BLaER1 (cell line): ENCODE measurements at regions not wholly inside any gene's neighbourhood (a gene's known extent, or its start where the extent isn't known, plus 50 kb on each side); places are given as distances from the start of the nearest gene placed in this dataset.
"Not testable (repeated sequence)": the region's sequence is repeated elsewhere in the genome, so short reads cannot be mapped to it uniquely, and the experiment has no call there.

Experiments
- H3K27ac ChIP-seq: shearing (Covaris generic); formaldehyde crosslinking; 2 replicates; pipeline ENCODE4 v1.8.1; 2022
- H3K27me3 ChIP-seq: shearing (Covaris generic); formaldehyde crosslinking; 2 replicates; pipeline ENCODE4 v1.8.1; 2022
- H3K36me3 ChIP-seq: shearing (Covaris generic); formaldehyde crosslinking; 2 replicates; pipeline ENCODE4 v1.8.1; 2022
- H3K4me1 ChIP-seq: shearing (Covaris generic); formaldehyde crosslinking; 2 replicates; pipeline ENCODE4 v1.8.1; 2022
- H3K4me2 ChIP-seq: shearing (Covaris generic); formaldehyde crosslinking; 2 replicates; pipeline ENCODE4 v1.8.1; 2022
- H3K4me3 ChIP-seq: shearing (Covaris generic); formaldehyde crosslinking; 2 replicates; pipeline ENCODE4 v1.8.1; 2022
- H3K9ac ChIP-seq: shearing (Covaris generic); formaldehyde crosslinking; 2 replicates; pipeline ENCODE4 v1.8.1; 2022
- H3K9me3 ChIP-seq: shearing (Covaris generic); formaldehyde crosslinking; 2 replicates; pipeline ENCODE4 v1.8.1; 2022
- H4K20me1 ChIP-seq: shearing (Covaris generic); formaldehyde crosslinking; 2 replicates; pipeline ENCODE4 v1.8.1; 2022
- Cebpa-rat ChIP-seq: shearing (Covaris generic); IDR thresholded peaks from 2 replicates; pipeline ENCODE4 v1.8.1; 2022

GRCh38 chr4:97038146-97038516 is 1105.1 kb downstream of the STPG2 start:
- Histone ChIP-seq H3K4me3 (no peak overlapping the region), H4K20me1 (no peaks in the 10 kb centered on the region), H3K27ac (no peak overlapping the region), H3K9me3 (0 out of 2 replicates have a peak, but pooled peaks cover 3% of the 10 kb centered on the region), H3K9ac (no peak overlapping the region), H3K36me3 (no peaks in the 10 kb centered on the region), H3K4me1 (no peaks in the 10 kb centered on the region), H3K27me3 (no peaks in the 10 kb centered on the region), H3K4me2 (no peak overlapping the region)
- no peak for TF ChIP-seq Cebpa-rat

GRCh38 chr4:97072666-97073065 is 1070.6 kb downstream of the STPG2 start:
- no peaks in the 10 kb centered on the region for H3K9me3 ChIP-seq
- 0 out of 2 replicates have a peak, but pooled peaks cover 8% of the 10 kb centered on the region for H3K4me1 ChIP-seq
- H3K9ac ChIP-seq, result no peak overlapping the region
- no peak overlapping the region for H3K27ac ChIP-seq
- TF ChIP-seq Cebpa-rat, result no peak
- no peaks in the 10 kb centered on the region for H4K20me1 ChIP-seq
- H3K4me3 ChIP-seq, result no peak overlapping the region
- no peaks in the 10 kb centered on the region for H3K36me3 ChIP-seq
- H3K4me2 ChIP-seq, result no peak overlapping the region
- H3K27me3 ChIP-seq, result no peaks in the 10 kb centered on the region

GRCh38 chr4:97073194-97073593 is 1070.1 kb downstream of the STPG2 start:
- H3K27ac ChIP-seq, result no peak overlapping the region
- no peak overlapping the region for H3K9ac ChIP-seq
- no peaks in the 10 kb centered on the region for H4K20me1 ChIP-seq
- no peak overlapping the region for H3K4me2 ChIP-seq
- H3K9me3 ChIP-seq, result no peaks in the 10 kb centered on the region
- no peaks in the 10 kb centered on the region for H3K27me3 ChIP-seq
- H3K36me3 ChIP-seq, result no peaks in the 10 kb centered on the region
- H3K4me3 ChIP-seq, result no peak overlapping the region
- TF ChIP-seq Cebpa-rat, result no peak
- H3K4me1 ChIP-seq, result 0 out of 2 replicates have a peak, but pooled peaks cover 8% of the 10 kb centered on the region

GRCh38 chr4:97074531-97074930 is 1068.7 kb downstream of the STPG2 start:
- H3K9ac ChIP-seq, result no peak overlapping the region
- no peaks in the 10 kb centered on the region for H3K9me3 ChIP-seq
- no peak for TF ChIP-seq Cebpa-rat
- no peak overlapping the region for H3K27ac ChIP-seq
- H3K27me3 ChIP-seq, result no peaks in the 10 kb centered on the region
- no peak overlapping the region for H3K4me3 ChIP-seq
- H4K20me1 ChIP-seq, result no peaks in the 10 kb centered on the region
- H3K36me3 ChIP-seq, result no peaks in the 10 kb centered on the region
- H3K4me1 ChIP-seq, result 0 out of 2 replicates have a peak, but pooled peaks cover 8% of the 10 kb centered on the region
- no peak overlapping the region for H3K4me2 ChIP-seq

- no peaks in the 10 kb centered on the region for H3K9me3 ChIP-seq
- no peaks in the 10 kb centered on the region for H4K20me1 ChIP-seq
- no peaks in the 10 kb centered on the region for H3K4me1 ChIP-seq
- H3K4me2 ChIP-seq, result no peak overlapping the region
- TF ChIP-seq Cebpa-rat, result no peak
- H3K27me3 ChIP-seq, result no peaks in the 10 kb centered on the region
- no peak overlapping the region for H3K4me3 ChIP-seq
- H3K9ac ChIP-seq, result no peak overlapping the region
- no peak overlapping the region for H3K27ac ChIP-seq
- H3K36me3 ChIP-seq, result no peaks in the 10 kb centered on the region
These were observed 1061.3 kb downstream of the STPG2 start for GRCh38 chr4:97081951-97082350.

- H3K4me2 ChIP-seq, H3K27ac ChIP-seq, H3K4me3 ChIP-seq: not testable (repeated sequence)
These were observed 1046.2 kb downstream of the STPG2 start for GRCh38 chr4:97097036-97097435.

GRCh38 chr4:97101171-97101570 is 1042.1 kb downstream of the STPG2 start:
- H3K9ac ChIP-seq, H3K27me3 ChIP-seq, H3K4me1 ChIP-seq, H3K4me3 ChIP-seq, H3K27ac ChIP-seq, H4K20me1 ChIP-seq, H3K9me3 ChIP-seq, H3K36me3 ChIP-seq, H3K4me2 ChIP-seq: not testable (repeated sequence)

More at GRCh38 chr4:97097036-97097435, 1046.2 kb downstream of the STPG2 start:
- not testable (repeated sequence) for H3K9ac ChIP-seq, H3K27me3 ChIP-seq, H4K20me1 ChIP-seq, H3K36me3 ChIP-seq, H3K4me1 ChIP-seq, H3K9me3 ChIP-seq

- Histone ChIP-seq H4K20me1 (no peaks in the 10 kb centered on the region), H3K4me1 (no peaks in the 10 kb centered on the region), H3K4me2 (no peak overlapping the region), H3K27ac (no peak overlapping the region), H3K9ac (no peak overlapping the region), H3K27me3 (no peaks in the 10 kb centered on the region), H3K4me3 (no peak overlapping the region), H3K36me3 (no peaks in the 10 kb centered on the region), H3K9me3 (no peaks in the 10 kb centered on the region)
- TF ChIP-seq Cebpa-rat, result no peak
These were observed 1040.0 kb downstream of the STPG2 start for GRCh38 chr4:97103252-97103651.

GRCh38 chr4:97104006-97104405 is 1039.3 kb downstream of the STPG2 start:
- Histone ChIP-seq H3K27me3 (no peaks in the 10 kb centered on the region), H3K4me2 (no peak overlapping the region)
- TF ChIP-seq Cebpa-rat, result no peak

GRCh38 chr4:97104666-97105065 is 1038.6 kb downstream of the STPG2 start:
- H3K36me3 ChIP-seq, result no peaks in the 10 kb centered on the region
- H3K27me3 ChIP-seq, result no peaks in the 10 kb centered on the region
- no peak for TF ChIP-seq Cebpa-rat
- no peaks in the 10 kb centered on the region for H3K9me3 ChIP-seq
- H3K27ac ChIP-seq, result no peak overlapping the region
- H3K4me3 ChIP-seq, result no peak overlapping the region
- H3K4me1 ChIP-seq, result no peaks in the 10 kb centered on the region
- no peak overlapping the region for H3K9ac ChIP-seq
- H3K4me2 ChIP-seq, result no peak overlapping the region
- no peaks in the 10 kb centered on the region for H4K20me1 ChIP-seq

More at GRCh38 chr4:97104006-97104405, 1039.3 kb downstream of the STPG2 start:
- H3K27ac ChIP-seq, result no peak overlapping the region
- H3K9me3 ChIP-seq, result no peaks in the 10 kb centered on the region
- no peaks in the 10 kb centered on the region for H3K36me3 ChIP-seq
- H3K4me1 ChIP-seq, result no peaks in the 10 kb centered on the region
- H3K9ac ChIP-seq, result no peak overlapping the region
- H4K20me1 ChIP-seq, result no peaks in the 10 kb centered on the region
- no peak overlapping the region for H3K4me3 ChIP-seq

GRCh38 chr4:97105347-97106099 is 1037.8 kb downstream of the STPG2 start:
- Histone ChIP-seq H3K4me2 (no peak overlapping the region), H3K9me3 (no peaks in the 10 kb centered on the region), H3K27ac (no peak overlapping the region), H3K4me3 (no peak overlapping the region), H3K9ac (no peak overlapping the region), H3K4me1 (no peaks in the 10 kb centered on the region), H3K27me3 (no peaks in the 10 kb centered on the region), H4K20me1 (no peaks in the 10 kb centered on the region), H3K36me3 (no peaks in the 10 kb centered on the region)
- TF ChIP-seq Cebpa-rat, result no peak
